ENCODE measurements at regions not wholly inside any gene's neighbourhood (a gene's known extent, or its start where the extent isn't known, plus 50 kb on each side); places are given as distances from the start of the nearest gene placed in this dataset.

- Histone ChIP-seq H3K4me1 (ENCODE audit: control insufficient read depth, insufficient read depth, low read length) (peaks cover 13% of the 10 kb centered on the region), H3K9ac (ENCODE audit: low read depth, low read length) (no peak overlapping the region), H3K36me3 (ENCODE audit: insufficient read depth, low read length) (no peaks in the 10 kb centered on the region), H3K4me3 (ENCODE audit: low read length) (no peak overlapping the region), H3K9me3 (replicated peaks; ENCODE audit: low read length) (no peaks in the 10 kb centered on the region), H3K27me3 (ENCODE audit: control insufficient read depth, insufficient read depth, low read length) (no peaks in the 10 kb centered on the region), H3K4me2 (ENCODE audit: low read length) (no peak overlapping the region)
Observed at GRCh38 chr10:44478040-44478439, 93.1 kb upstream of the CXCL12 start.

- H3K36me3 ChIP-seq (ENCODE audit: insufficient read depth, low read length), result no peaks in the 10 kb centered on the region
- peaks cover 13% of the 10 kb centered on the region for H3K4me1 ChIP-seq (ENCODE audit: control insufficient read depth, insufficient read depth, low read length)
- no peak overlapping the region for H3K4me2 ChIP-seq (ENCODE audit: low read length)
- H3K27me3 ChIP-seq (ENCODE audit: control insufficient read depth, insufficient read depth, low read length), result no peaks in the 10 kb centered on the region
- no peaks in the 10 kb centered on the region for H3K9me3 ChIP-seq (replicated peaks; ENCODE audit: low read length)
- H3K9ac ChIP-seq (ENCODE audit: low read depth, low read length), result no peak overlapping the region
- H3K4me3 ChIP-seq (ENCODE audit: low read length), result no peak overlapping the region
Observed at GRCh38 chr10:44478876-44479705, 94.2 kb upstream of the CXCL12 start.

- Histone ChIP-seq H3K4me1 (ENCODE audit: control insufficient read depth, insufficient read depth, low read length) (no peaks in the 10 kb centered on the region), H3K36me3 (ENCODE audit: insufficient read depth, low read length) (no peaks in the 10 kb centered on the region), H3K4me2 (ENCODE audit: low read length) (no peak overlapping the region), H3K27me3 (ENCODE audit: control insufficient read depth, insufficient read depth, low read length) (peaks cover 8% of the 10 kb centered on the region), H3K9me3 (replicated peaks; ENCODE audit: low read length) (no peaks in the 10 kb centered on the region), H3K9ac (ENCODE audit: low read depth, low read length) (no peak overlapping the region), H3K4me3 (ENCODE audit: low read length) (no peak overlapping the region)
Observed at GRCh38 chr10:44492678-44493077, 107.8 kb upstream of the CXCL12 start.

GRCh38 chr10:44498222-44498621 lies 113.3 kb upstream of the CXCL12 start:
- peaks cover 3% of the 10 kb centered on the region for H3K27me3 ChIP-seq (ENCODE audit: control insufficient read depth, insufficient read depth, low read length)
- H3K4me2 ChIP-seq (ENCODE audit: low read length), result no peak overlapping the region
- H3K9me3 ChIP-seq (replicated peaks; ENCODE audit: low read length), result no peaks in the 10 kb centered on the region
- H3K4me3 ChIP-seq (ENCODE audit: low read length), result no peak overlapping the region
- no peaks in the 10 kb centered on the region for H3K36me3 ChIP-seq (ENCODE audit: insufficient read depth, low read length)
- H3K4me1 ChIP-seq (ENCODE audit: control insufficient read depth, insufficient read depth, low read length), result no peaks in the 10 kb centered on the region
- no peak overlapping the region for H3K9ac ChIP-seq (ENCODE audit: low read depth, low read length)

- peaks cover 9% of the 10 kb centered on the region for H3K27me3 ChIP-seq (ENCODE audit: control insufficient read depth, insufficient read depth, low read length)
- no peaks in the 10 kb centered on the region for H3K36me3 ChIP-seq (ENCODE audit: insufficient read depth, low read length)
- no peak overlapping the region for H3K9ac ChIP-seq (ENCODE audit: low read depth, low read length)
- H3K9me3 ChIP-seq (replicated peaks; ENCODE audit: low read length), result no peaks in the 10 kb centered on the region
- H3K4me1 ChIP-seq (ENCODE audit: control insufficient read depth, insufficient read depth, low read length), result no peaks in the 10 kb centered on the region
- no peak overlapping the region for H3K4me3 ChIP-seq (ENCODE audit: low read length)
- no peak overlapping the region for H3K4me2 ChIP-seq (ENCODE audit: low read length)
Observed at GRCh38 chr10:44500451-44500850, 115.6 kb upstream of the CXCL12 start.

GRCh38 chr10:44506386-44506785 lies 121.5 kb upstream of the CXCL12 start:
- Histone ChIP-seq H3K9ac (ENCODE audit: low read depth, low read length) (no peak overlapping the region), H3K36me3 (ENCODE audit: insufficient read depth, low read length) (no peaks in the 10 kb centered on the region), H3K4me2 (ENCODE audit: low read length) (no peak overlapping the region), H3K4me3 (ENCODE audit: low read length) (no peak overlapping the region), H3K9me3 (replicated peaks; ENCODE audit: low read length) (no peaks in the 10 kb centered on the region), H3K4me1 (ENCODE audit: control insufficient read depth, insufficient read depth, low read length) (peaks cover 4% of the 10 kb centered on the region), H3K27me3 (ENCODE audit: control insufficient read depth, insufficient read depth, low read length) (peaks cover 27% of the 10 kb centered on the region)

GRCh38 chr10:44510379-44511115 lies 125.7 kb upstream of the CXCL12 start:
- no peak overlapping the region for H3K4me2 ChIP-seq (ENCODE audit: low read length)
- no peak overlapping the region for H3K9ac ChIP-seq (ENCODE audit: low read depth, low read length)
- no peaks in the 10 kb centered on the region for H3K36me3 ChIP-seq (ENCODE audit: insufficient read depth, low read length)
- H3K27me3 ChIP-seq (ENCODE audit: control insufficient read depth, insufficient read depth, low read length), result peaks cover 18% of the 10 kb centered on the region
- no peaks in the 10 kb centered on the region for H3K9me3 ChIP-seq (replicated peaks; ENCODE audit: low read length)
- H3K4me1 ChIP-seq (ENCODE audit: control insufficient read depth, insufficient read depth, low read length), result peaks cover 4% of the 10 kb centered on the region
- no peak overlapping the region for H3K4me3 ChIP-seq (ENCODE audit: low read length)

- Histone ChIP-seq H3K9ac (ENCODE audit: low read depth, low read length) (no peak overlapping the region), H3K4me1 (ENCODE audit: control insufficient read depth, insufficient read depth, low read length) (peaks cover 4% of the 10 kb centered on the region), H3K9me3 (replicated peaks; ENCODE audit: low read length) (no peaks in the 10 kb centered on the region), H3K4me3 (ENCODE audit: low read length) (no peak overlapping the region), H3K27me3 (ENCODE audit: control insufficient read depth, insufficient read depth, low read length) (peaks cover 15% of the 10 kb centered on the region), H3K36me3 (ENCODE audit: insufficient read depth, low read length) (no peaks in the 10 kb centered on the region), H3K4me2 (ENCODE audit: low read length) (no peak overlapping the region)
Observed at GRCh38 chr10:44511166-44511565, 126.3 kb upstream of the CXCL12 start.

GRCh38 chr10:44511601-44512000 lies 126.7 kb upstream of the CXCL12 start:
- no peak overlapping the region for H3K4me3 ChIP-seq (ENCODE audit: low read length)
- no peaks in the 10 kb centered on the region for H3K36me3 ChIP-seq (ENCODE audit: insufficient read depth, low read length)
- H3K27me3 ChIP-seq (ENCODE audit: control insufficient read depth, insufficient read depth, low read length), result peaks cover 10% of the 10 kb centered on the region
- H3K9ac ChIP-seq (ENCODE audit: low read depth, low read length), result no peak overlapping the region
- no peak overlapping the region for H3K4me2 ChIP-seq (ENCODE audit: low read length)
- H3K9me3 ChIP-seq (replicated peaks; ENCODE audit: low read length), result no peaks in the 10 kb centered on the region
- H3K4me1 ChIP-seq (ENCODE audit: control insufficient read depth, insufficient read depth, low read length), result peaks cover 4% of the 10 kb centered on the region

- peaks cover 5% of the 10 kb centered on the region for H3K27me3 ChIP-seq (ENCODE audit: control insufficient read depth, insufficient read depth, low read length)
- H3K4me1 ChIP-seq (ENCODE audit: control insufficient read depth, insufficient read depth, low read length), result peaks cover 4% of the 10 kb centered on the region
- no peak overlapping the region for H3K9ac ChIP-seq (ENCODE audit: low read depth, low read length)
- H3K9me3 ChIP-seq (replicated peaks; ENCODE audit: low read length), result no peaks in the 10 kb centered on the region
- no peak overlapping the region for H3K4me2 ChIP-seq (ENCODE audit: low read length)
- H3K36me3 ChIP-seq (ENCODE audit: insufficient read depth, low read length), result no peaks in the 10 kb centered on the region
- H3K4me3 ChIP-seq (ENCODE audit: low read length), result no peak overlapping the region
Observed at GRCh38 chr10:44512431-44513022, 127.6 kb upstream of the CXCL12 start.

- H3K4me1 ChIP-seq (ENCODE audit: control insufficient read depth, insufficient read depth, low read length), result peaks cover 4% of the 10 kb centered on the region
Observed at GRCh38 chr10:44513591-44513990, 128.7 kb upstream of the CXCL12 start.

More at GRCh38 chr10:44513591-44513990, 128.7 kb upstream of the CXCL12 start:
- no peaks in the 10 kb centered on the region for H3K36me3 ChIP-seq (ENCODE audit: insufficient read depth, low read length)
- no peak overlapping the region for H3K4me3 ChIP-seq (ENCODE audit: low read length)
- H3K4me2 ChIP-seq (ENCODE audit: low read length), result no peak overlapping the region
- H3K9ac ChIP-seq (ENCODE audit: low read depth, low read length), result no peak overlapping the region
- H3K27me3 ChIP-seq (ENCODE audit: control insufficient read depth, insufficient read depth, low read length), result no peaks in the 10 kb centered on the region
- no peaks in the 10 kb centered on the region for H3K9me3 ChIP-seq (replicated peaks; ENCODE audit: low read length)
